PC-3 (cell line): ENCODE measurements at regions not wholly inside any gene's neighbourhood (a gene's known extent, or its start where the extent isn't known, plus 50 kb on each side); places are given as distances from the start of the nearest gene placed in this dataset.

ENCODE experiments used
- ATAC-seq: fragments of 200-7000 bp; cut with Tn5 transposase; 2 replicates; pipeline ENCODE4 v1.9.1; 2020; ENCODE audit warnings: mild to moderate bottlenecking, moderate library complexity
- BruUV-seq: library from RNA; stranded (reverse); fragments of 400-500 nt; replicated peaks from 2 replicates; lab custom pipeline; 2021; lab: Mats Ljungman, UMichigan
- CTCF ChIA-PET: fragments of 300-600 bp; sonication (Branson Sonifier 250); formaldehyde crosslinking; loops from one replicate; lab custom pipeline; 2022; ENCODE audit warnings: antibody characterized with exemption; lab: Charles Lee
- POLR2A ChIA-PET: fragments of 300-600 bp; sonication (Branson Sonifier 250); formaldehyde crosslinking; loops from one replicate; lab custom pipeline; 2022; ENCODE audit warnings: antibody characterized with exemption; ENCODE audit not compliant: unreplicated experiment; lab: Charles Lee
- DNase-seq: peaks from one replicate; pipeline ENCODE4 v3.0.0-alpha.2; 2015
- H2AFZ ChIP-seq: fragments of 300-600 bp; sonication (generic); 2 replicates; pipeline ENCODE4 v1.6.0; 2016; ENCODE audit warnings: antibody characterized with exemption, low read length
- H3F3A ChIP-seq: fragments of 300-600 bp; sonication (generic); one replicate; pipeline ENCODE4 v1.6.0; 2017; ENCODE audit warnings: antibody characterized with exemption, low read length, control low read depth, mild to moderate bottlenecking; ENCODE audit not compliant: unreplicated experiment
- H3K27ac ChIP-seq: fragments of 300-600 bp; sonication (generic); 2 replicates; pipeline ENCODE4 v1.5.1; 2016; ENCODE audit warnings: mild to moderate bottlenecking, low read length
- H3K27me3 ChIP-seq: fragments of 300-600 bp; sonication (generic); 2 replicates; pipeline ENCODE4 v1.6.1; 2016; ENCODE audit warnings: low read length, mixed read lengths
- H3K36me3 ChIP-seq: fragments of 300-600 bp; sonication (generic); 2 replicates; pipeline ENCODE4 v1.6.1; 2016; ENCODE audit warnings: low read depth, mixed run types, low read length, mixed read lengths
- H3K4me1 ChIP-seq: fragments of 300-600 bp; sonication (generic); 2 replicates; pipeline ENCODE4 v1.5.1; 2016; ENCODE audit warnings: low read length; ENCODE audit not compliant: insufficient read depth
- H3K4me2 ChIP-seq: fragments of 300-600 bp; sonication (generic); 2 replicates; pipeline ENCODE4 v1.6.0; 2016; ENCODE audit warnings: low read length
- H3K4me3 ChIP-seq: fragments of 300-600 bp; sonication (generic); 2 replicates; pipeline ENCODE4 v1.5.1; 2016; ENCODE audit warnings: mild to moderate bottlenecking, low read length, mixed read lengths
- H3K79me2 ChIP-seq: fragments of 300-600 bp; sonication (generic); 2 replicates; pipeline ENCODE4 v1.6.1; 2017; ENCODE audit warnings: low read length, mixed read lengths
- H3K9ac ChIP-seq: fragments of 300-600 bp; sonication (generic); 2 replicates; pipeline ENCODE4 v1.6.0; 2016; ENCODE audit warnings: mild to moderate bottlenecking, low read length
- H3K9me2 ChIP-seq: fragments of 300-600 bp; sonication (generic); replicated peaks from 2 replicates; pipeline ENCODE4 v1.6.1; 2016; ENCODE audit warnings: mixed run types, low read length, mixed read lengths
- H3K9me3 ChIP-seq: fragments of 300-600 bp; sonication (generic); 2 replicates; pipeline ENCODE4 v1.6.1; 2016; ENCODE audit warnings: low read length, mixed read lengths
- H4K20me1 ChIP-seq: fragments of 300-600 bp; sonication (generic); 2 replicates; pipeline ENCODE4 v1.6.1; 2016; ENCODE audit warnings: low read length, mixed read lengths
- EZH2 ChIP-seq: fragments of 300-600 bp; sonication (generic); IDR thresholded peaks from one replicate; pipeline ENCODE4 v1.6.1; 2017; ENCODE audit warnings: antibody characterized with exemption, mild to moderate bottlenecking, low read length; ENCODE audit not compliant: unreplicated experiment
- EZH2phosphoT487 ChIP-seq: fragments of 300-600 bp; sonication (generic); IDR thresholded peaks from 2 replicates; pipeline ENCODE4 v1.6.1; 2018; ENCODE audit warnings: mild to moderate bottlenecking, antibody characterized with exemption, low read length, borderline replicate concordance
- intact Hi-C: fragments of 100-400 bp; cut with micrococcal nuclease; formaldehyde crosslinking; loops from 2 replicates; pipeline ENCODE4 v1.9.0; 2023
- TF ChIP-seq, protein P1 (sequence below): fragments of 300-600 bp; sonication (generic); conservative IDR thresholded peaks from 2 replicates; pipeline ENCODE4 v1.5.1; 2017; ENCODE audit warnings: antibody characterized with exemption, low read depth, mild to moderate bottlenecking, low read length

DNA sequence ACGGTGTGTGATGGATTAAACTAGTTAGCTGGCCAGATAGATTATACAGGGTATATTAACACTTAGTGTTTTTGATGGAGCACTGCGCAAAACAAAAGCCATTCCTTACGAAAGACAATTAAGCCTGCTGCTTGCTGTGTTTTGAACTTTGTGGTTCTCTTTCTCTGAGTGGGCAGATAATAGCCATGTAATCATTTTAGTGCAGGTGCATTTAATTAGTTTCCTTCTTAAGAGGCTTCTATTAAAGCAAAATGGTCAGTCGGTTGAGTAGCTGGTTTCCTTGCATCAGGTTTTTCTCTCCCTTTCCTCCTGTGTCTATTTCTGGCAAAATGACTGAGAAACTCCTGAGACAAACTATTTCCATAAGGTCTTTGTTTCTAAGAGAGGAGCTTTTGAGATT lies 512.5 kb downstream of the DMAC1 start:
- ChIA-PET CTCF (no interaction called here), POLR2A (no interaction called here)
- intact Hi-C loops = no loop called here
- no peak for ATAC-seq
- no peaks in the 10 kb centered on the region for H3K79me2 ChIP-seq
- no peak overlapping the region for H3K4me2 ChIP-seq
- H3K9ac ChIP-seq = no peak overlapping the region
- no peaks in the 10 kb centered on the region for H3K4me1 ChIP-seq
- no peak overlapping the region for H3K4me3 ChIP-seq
- no peaks in the 10 kb centered on the region for H4K20me1 ChIP-seq
- TF ChIP-seq EZH2 (no peak), EZH2phosphoT487 (no peak)
- TF ChIP-seq, protein P1, sequence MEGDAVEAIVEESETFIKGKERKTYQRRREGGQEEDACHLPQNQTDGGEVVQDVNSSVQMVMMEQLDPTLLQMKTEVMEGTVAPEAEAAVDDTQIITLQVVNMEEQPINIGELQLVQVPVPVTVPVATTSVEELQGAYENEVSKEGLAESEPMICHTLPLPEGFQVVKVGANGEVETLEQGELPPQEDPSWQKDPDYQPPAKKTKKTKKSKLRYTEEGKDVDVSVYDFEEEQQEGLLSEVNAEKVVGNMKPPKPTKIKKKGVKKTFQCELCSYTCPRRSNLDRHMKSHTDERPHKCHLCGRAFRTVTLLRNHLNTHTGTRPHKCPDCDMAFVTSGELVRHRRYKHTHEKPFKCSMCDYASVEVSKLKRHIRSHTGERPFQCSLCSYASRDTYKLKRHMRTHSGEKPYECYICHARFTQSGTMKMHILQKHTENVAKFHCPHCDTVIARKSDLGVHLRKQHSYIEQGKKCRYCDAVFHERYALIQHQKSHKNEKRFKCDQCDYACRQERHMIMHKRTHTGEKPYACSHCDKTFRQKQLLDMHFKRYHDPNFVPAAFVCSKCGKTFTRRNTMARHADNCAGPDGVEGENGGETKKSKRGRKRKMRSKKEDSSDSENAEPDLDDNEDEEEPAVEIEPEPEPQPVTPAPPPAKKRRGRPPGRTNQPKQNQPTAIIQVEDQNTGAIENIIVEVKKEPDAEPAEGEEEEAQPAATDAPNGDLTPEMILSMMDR = no peak
- BruUV-seq = no TSS peak
- DNase-seq = no peak
- no peak overlapping the region for H2AFZ ChIP-seq
- H3K27ac ChIP-seq = no peak overlapping the region
- no peaks in the 10 kb centered on the region for H3K27me3 ChIP-seq
- H3F3A ChIP-seq = no peaks in the 10 kb centered on the region
- H3K9me3 ChIP-seq = no peaks in the 10 kb centered on the region
- no peaks in the 10 kb centered on the region for H3K9me2 ChIP-seq
- H3K36me3 ChIP-seq = no peaks in the 10 kb centered on the region

DNA sequence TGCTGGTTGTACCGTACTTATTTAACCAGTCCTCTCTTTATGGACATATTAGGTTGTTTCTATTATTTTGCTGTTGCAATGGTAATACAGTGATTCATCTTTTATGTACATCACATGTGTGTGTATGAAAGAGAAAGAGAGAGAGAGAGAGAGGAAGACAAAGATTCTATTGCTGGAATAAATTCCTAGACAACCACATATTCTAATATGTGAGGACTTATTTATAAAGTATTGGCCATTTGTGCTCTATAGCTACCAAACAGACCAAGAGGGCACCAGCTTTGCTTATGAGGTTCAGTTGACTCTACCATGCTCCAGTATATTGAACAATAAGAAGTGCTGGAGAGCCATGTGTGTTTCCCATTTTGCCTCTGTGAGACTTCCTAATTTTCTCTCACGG lies 513.5 kb downstream of the DMAC1 start:
- no peaks in the 10 kb centered on the region for H3K27me3 ChIP-seq
- ChIA-PET POLR2A (no interaction called here), CTCF (no interaction called here)
- no peak overlapping the region for H3K27ac ChIP-seq
- H3K4me1 ChIP-seq = no peaks in the 10 kb centered on the region
- DNase-seq (no peak), ATAC-seq (no peak)
- no peaks in the 10 kb centered on the region for H3K79me2 ChIP-seq
- H2AFZ ChIP-seq = no peak overlapping the region
- BruUV-seq = no TSS peak
- no peak overlapping the region for H3K4me3 ChIP-seq
- H3K9ac ChIP-seq = no peak overlapping the region
- H3F3A ChIP-seq = no peaks in the 10 kb centered on the region
- no peaks in the 10 kb centered on the region for H3K9me3 ChIP-seq
- no peaks in the 10 kb centered on the region for H3K36me3 ChIP-seq
- intact Hi-C loops = no loop called here
- H4K20me1 ChIP-seq = no peaks in the 10 kb centered on the region
- H3K4me2 ChIP-seq = no peak overlapping the region
- H3K9me2 ChIP-seq = no peaks in the 10 kb centered on the region
- TF ChIP-seq, protein P1 = no peak
- TF ChIP-seq EZH2 (no peak), EZH2phosphoT487 (no peak)

DNA sequence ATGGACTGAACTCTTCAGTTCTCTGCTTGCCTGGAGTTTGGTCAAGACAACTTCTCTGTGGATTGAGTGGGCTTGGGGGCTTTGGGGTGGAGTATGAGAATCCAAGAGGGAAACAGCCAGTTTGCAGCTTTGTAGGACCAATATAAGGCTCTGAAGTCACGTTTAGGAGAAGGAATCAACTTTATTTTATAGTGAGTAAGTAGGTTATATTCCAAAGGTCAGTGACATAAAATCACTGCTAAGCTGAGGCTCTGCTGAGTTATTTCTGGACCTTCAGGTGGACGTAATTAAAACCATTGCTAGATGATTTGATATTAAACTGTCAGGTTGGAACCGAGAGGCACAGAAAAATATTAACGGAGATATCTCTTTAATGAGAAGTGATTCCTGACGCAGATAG lies 514.4 kb downstream of the DMAC1 start:
- Histone ChIP-seq H2AFZ (no peak overlapping the region), H3K4me2 (no peak overlapping the region), H3F3A (no peaks in the 10 kb centered on the region), H3K4me3 (no peak overlapping the region), H3K36me3 (no peaks in the 10 kb centered on the region), H3K9ac (no peak overlapping the region), H3K27ac (no peak overlapping the region), H3K4me1 (no peaks in the 10 kb centered on the region), H3K9me3 (no peaks in the 10 kb centered on the region), H4K20me1 (no peaks in the 10 kb centered on the region), H3K79me2 (no peaks in the 10 kb centered on the region), H3K9me2 (no peaks in the 10 kb centered on the region), H3K27me3 (no peaks in the 10 kb centered on the region)
- POLR2A ChIA-PET = no interaction called here
- intact Hi-C loops = no loop called here
- DNase-seq (no peak), ATAC-seq (no peak)
- no TSS peak for BruUV-seq
- CTCF ChIA-PET = no interaction called here
- TF ChIP-seq, protein P1 = no peak
- TF ChIP-seq EZH2 = no peak
- no peak for TF ChIP-seq EZH2phosphoT487
